ENCODE measurements at regions not wholly inside any gene's neighbourhood (a gene's known extent, or its start where the extent isn't known, plus 50 kb on each side); places are given as distances from the start of the nearest gene placed in this dataset.

DNA sequence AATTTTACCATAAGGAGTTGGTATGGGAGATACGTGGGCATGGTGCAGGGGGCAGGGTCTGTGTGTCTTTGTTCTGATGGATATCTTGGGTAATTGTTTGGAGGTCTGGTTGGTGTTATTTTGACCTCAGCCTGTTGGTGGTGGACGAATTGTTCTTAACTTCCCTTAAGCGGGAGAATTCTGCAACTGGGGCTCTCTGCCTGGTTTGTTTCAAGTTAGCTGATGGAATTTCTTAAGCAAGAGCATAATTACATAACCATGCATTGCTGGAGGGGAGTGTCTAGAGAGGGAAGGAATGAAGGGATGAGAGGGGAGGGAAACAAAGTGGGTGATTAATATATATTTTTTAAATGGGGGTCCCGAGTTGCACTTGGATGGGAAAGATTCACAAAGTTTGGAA lies 908.5 kb upstream of the RAG2 start:
- TF ChIP-seq, protein P1, sequence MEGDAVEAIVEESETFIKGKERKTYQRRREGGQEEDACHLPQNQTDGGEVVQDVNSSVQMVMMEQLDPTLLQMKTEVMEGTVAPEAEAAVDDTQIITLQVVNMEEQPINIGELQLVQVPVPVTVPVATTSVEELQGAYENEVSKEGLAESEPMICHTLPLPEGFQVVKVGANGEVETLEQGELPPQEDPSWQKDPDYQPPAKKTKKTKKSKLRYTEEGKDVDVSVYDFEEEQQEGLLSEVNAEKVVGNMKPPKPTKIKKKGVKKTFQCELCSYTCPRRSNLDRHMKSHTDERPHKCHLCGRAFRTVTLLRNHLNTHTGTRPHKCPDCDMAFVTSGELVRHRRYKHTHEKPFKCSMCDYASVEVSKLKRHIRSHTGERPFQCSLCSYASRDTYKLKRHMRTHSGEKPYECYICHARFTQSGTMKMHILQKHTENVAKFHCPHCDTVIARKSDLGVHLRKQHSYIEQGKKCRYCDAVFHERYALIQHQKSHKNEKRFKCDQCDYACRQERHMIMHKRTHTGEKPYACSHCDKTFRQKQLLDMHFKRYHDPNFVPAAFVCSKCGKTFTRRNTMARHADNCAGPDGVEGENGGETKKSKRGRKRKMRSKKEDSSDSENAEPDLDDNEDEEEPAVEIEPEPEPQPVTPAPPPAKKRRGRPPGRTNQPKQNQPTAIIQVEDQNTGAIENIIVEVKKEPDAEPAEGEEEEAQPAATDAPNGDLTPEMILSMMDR (IDR thresholded peaks at IDR 0.05): no peak
- Histone ChIP-seq H3K27ac (no peak overlapping the region), H3K4me3 (no peak overlapping the region)
- DNase-seq (ENCODE audit: low spot score): no peak

DNA sequence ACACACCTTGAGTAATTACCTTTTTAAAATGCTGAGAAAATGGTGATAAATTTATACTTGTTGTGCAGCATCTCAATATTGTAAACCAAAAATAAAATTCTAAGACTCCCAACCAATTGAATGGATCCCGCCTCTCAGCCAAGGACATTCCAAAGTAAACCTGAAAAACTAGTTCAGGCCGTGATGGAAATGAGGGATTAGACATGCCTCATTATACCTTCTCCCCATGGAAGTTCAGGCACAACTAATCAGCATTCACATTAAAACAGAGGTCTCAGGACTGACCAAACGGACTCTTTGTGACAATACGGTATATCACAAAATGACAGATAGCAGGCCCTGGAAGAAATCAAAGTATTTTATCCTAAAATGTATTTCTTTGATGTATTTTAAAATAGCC lies 907.4 kb upstream of the RAG2 start:
- TF ChIP-seq, protein P1 (IDR thresholded peaks at IDR 0.05): no peak
- DNase-seq (ENCODE audit: low spot score): no peak
- H3K27ac ChIP-seq: no peak overlapping the region

DNA sequence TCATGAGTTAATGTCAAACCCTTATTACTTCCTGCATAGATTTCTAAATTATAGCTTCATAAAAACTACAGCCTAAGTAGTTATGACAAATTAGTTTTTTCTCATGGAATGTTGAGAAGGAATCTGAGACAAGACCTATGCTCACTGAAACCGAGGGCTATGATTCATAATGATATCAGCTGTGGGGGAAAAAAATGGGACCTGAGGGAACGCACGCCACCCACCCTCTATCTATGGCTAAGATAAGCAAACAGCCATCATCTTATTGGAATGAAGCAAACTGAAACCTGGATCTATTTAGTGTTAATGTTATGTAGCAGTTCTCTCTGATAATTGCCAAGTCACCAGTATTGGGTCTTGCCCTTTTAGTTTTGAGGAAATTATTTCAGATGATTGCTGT lies 906.9 kb upstream of the RAG2 start:
- TF ChIP-seq, protein P1 (IDR thresholded peaks at IDR 0.05): no peak
- no peak overlapping the region for H3K4me3 ChIP-seq
- no peak overlapping the region for H3K27ac ChIP-seq
- no peak for DNase-seq (ENCODE audit: low spot score)

More for the DNA sequence above, 907.4 kb upstream of the RAG2 start:
- no peak overlapping the region for H3K4me3 ChIP-seq

DNA sequence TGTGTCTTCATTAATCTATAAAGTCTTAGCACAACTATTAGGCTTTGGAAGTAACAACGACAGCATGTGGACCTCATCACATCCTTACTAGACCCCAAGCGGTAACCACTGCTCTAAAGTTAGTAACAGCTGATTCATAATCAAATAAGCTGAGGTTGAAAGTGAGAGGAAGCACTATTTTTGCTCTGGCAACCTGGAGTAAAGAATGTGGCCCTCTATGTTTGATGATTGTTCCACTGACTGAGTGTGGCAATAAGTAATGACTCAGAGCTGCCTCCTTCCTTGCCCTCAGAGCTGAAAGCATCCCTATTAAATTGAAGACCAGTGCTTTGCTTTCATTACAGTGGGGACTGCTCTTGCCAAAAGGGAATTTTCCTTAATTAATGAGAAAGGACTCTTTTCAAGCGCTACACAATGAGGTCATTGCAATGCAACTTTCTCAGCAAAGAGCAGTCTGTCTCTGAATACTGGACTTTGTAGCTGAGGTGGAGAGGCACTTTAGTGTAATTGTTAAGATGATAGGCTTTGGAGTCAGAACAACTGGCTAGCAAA lies 906.1 kb upstream of the RAG2 start:
- TF ChIP-seq, protein P1 (IDR thresholded peaks at IDR 0.05): no peak
- no peak overlapping the region for H3K27ac ChIP-seq
- DNase-seq (ENCODE audit: low spot score): no peak
- H3K4me3 ChIP-seq: no peak overlapping the region

DNA sequence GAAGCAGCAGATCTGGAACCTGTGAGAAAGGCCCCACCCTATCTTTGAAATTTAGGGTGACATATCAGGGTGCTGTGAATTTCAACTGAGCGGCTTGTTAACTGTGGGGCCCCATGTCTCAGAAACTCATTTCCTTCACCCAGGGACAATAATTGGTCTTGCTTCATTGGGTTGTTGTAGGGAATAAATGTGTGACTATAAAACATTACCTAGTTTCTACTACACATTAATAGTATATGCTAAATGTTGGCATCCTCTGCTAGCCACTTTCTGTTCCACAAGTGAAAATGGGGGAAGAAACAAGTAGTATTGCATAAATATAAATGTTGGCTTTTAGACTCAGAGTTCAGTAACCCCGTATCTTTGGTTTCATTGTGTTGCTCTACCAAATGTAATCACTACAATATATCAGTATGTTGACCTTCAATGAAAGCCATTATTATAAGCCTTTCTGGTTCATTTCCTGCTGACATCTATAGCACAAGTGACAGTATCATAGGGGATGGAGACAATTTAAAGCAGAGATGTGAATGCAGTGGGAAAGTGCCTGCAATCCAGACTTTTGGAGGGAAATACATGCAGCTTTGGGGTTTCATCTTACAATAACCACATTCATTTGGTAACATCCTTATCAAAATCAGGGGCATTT lies 905.5 kb upstream of the RAG2 start:
- no peak for DNase-seq (ENCODE audit: low spot score)
- TF ChIP-seq, protein P1 (IDR thresholded peaks at IDR 0.05): no peak
- H3K27ac ChIP-seq: no peak overlapping the region
- no peak overlapping the region for H3K4me3 ChIP-seq

DNA sequence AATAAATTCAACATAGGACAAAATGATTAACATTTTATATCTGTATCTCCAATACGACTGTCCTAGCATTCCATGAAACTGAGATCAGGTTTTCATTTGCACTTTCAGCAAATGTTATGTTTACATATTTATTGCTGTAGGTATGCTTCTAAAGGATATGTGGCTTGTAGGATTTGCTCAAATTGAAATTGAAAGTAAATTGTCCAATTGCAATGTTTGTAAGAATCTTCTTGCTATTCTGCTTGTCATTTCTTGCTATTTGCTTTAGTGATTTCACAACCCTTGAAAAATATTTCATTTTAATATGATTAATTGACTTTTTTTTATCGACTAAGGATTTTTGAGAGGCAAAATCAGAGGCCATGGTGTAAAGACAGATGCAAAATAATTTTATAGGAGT lies 904.2 kb upstream of the RAG2 start:
- TF ChIP-seq, protein P1 (IDR thresholded peaks at IDR 0.05): no peak
- no peak for DNase-seq (ENCODE audit: low spot score)
- H3K27ac ChIP-seq: no peak overlapping the region

DNA sequence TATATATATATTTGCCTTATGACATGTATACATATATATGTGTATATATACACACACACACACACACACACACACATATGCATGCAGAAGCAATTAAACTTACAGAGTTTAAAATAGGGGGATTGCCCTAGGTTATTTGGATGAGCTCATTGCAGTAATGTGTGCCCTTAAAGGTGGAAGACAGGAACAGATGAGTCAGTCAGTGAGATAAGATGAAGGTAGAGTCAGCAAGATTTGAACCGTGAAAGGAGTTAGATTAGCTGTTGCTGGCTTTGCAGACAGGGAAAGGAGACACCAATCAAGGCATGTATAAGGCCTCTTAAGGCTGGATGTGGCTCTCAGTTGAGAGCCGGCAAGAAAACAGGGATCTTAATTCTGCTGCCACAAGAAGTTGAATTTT lies 902.4 kb upstream of the RAG2 start:
- H3K4me3 ChIP-seq: no peak overlapping the region
- no peak for DNase-seq (ENCODE audit: low spot score)
- no peak overlapping the region for H3K27ac ChIP-seq
- TF ChIP-seq, protein P1 (IDR thresholded peaks at IDR 0.05): no peak

More for the DNA sequence above, 904.2 kb upstream of the RAG2 start:
- no peak overlapping the region for H3K4me3 ChIP-seq

Data from coronary artery (tissue), 2 donors.